Brain microvascular endothelial cell (primary cell): ENCODE measurements at regions not wholly inside any gene's neighbourhood (a gene's known extent, or its start where the extent isn't known, plus 50 kb on each side); places are given as distances from the start of the nearest gene placed in this dataset.

Experiments
- DNase-seq: peaks from one replicate; pipeline ENCODE4 v3.0.0-alpha.2; 2020
- H3K27ac ChIP-seq: fragments of 250-450 bp; sonication (Bioruptor Pico); 2 replicates; pipeline ENCODE4 v1.5.1; 2020; ENCODE audit warnings: mild to moderate bottlenecking, moderate library complexity
- H3K27me3 ChIP-seq: fragments of 250-450 bp; sonication (Bioruptor Pico); replicated peaks from 2 replicates; pipeline ENCODE4 v1.5.1; 2020; ENCODE audit warnings: mild to moderate bottlenecking
- H3K36me3 ChIP-seq: fragments of 250-450 bp; sonication (Bioruptor Pico); replicated peaks from 2 replicates; pipeline ENCODE4 v1.5.1; 2020; ENCODE audit warnings: mild to moderate bottlenecking
- H3K4me3 ChIP-seq: 2 replicates; pipeline ENCODE4 v1.5.1; 2011; ENCODE audit warnings: low read depth, mild to moderate bottlenecking, control low read depth, low read length, moderate library complexity
- CTCF ChIP-seq: IDR thresholded peaks from 2 replicates; pipeline ENCODE4 v1.5.1; 2011; ENCODE audit warnings: low read depth, mild to moderate bottlenecking, moderate library complexity, low read length, control low read depth, inconsistent platforms; ENCODE audit errors: missing control alignments
- in situ Hi-C: cut with HindIII; loops from 2 replicates; pipeline ENCODE4 v1.10.0; 2017; ENCODE audit warnings: low sequenced_read_pairs, low pct_ligation_motif_present

- no peak overlapping the region for H3K27ac ChIP-seq
- no peak for TF ChIP-seq CTCF
- H3K36me3 ChIP-seq: no peaks in the 10 kb centered on the region
- no peaks in the 10 kb centered on the region for H3K27me3 ChIP-seq
- no peak overlapping the region for H3K4me3 ChIP-seq
- DNase-seq: no peak
- in situ Hi-C loops: no loop called here
Observed at GRCh38 chr9:82600536-82601292, 462.2 kb downstream of the RASEF start.

- H3K36me3 ChIP-seq: no peaks in the 10 kb centered on the region
- H3K4me3 ChIP-seq: no peak overlapping the region
- in situ Hi-C loops: no loop called here
- DNase-seq: peak; percentile 33
- TF ChIP-seq CTCF: no peak
- no peaks in the 10 kb centered on the region for H3K27me3 ChIP-seq
- no peak overlapping the region for H3K27ac ChIP-seq
Observed at GRCh38 chr9:82601293-82601771, 461.6 kb downstream of the RASEF start.

GRCh38 chr9:82604947-82605656 lies 457.8 kb downstream of the RASEF start:
- peak; percentile 74 for DNase-seq
- no peak overlapping the region for H3K27ac ChIP-seq
- H3K27me3 ChIP-seq: no peaks in the 10 kb centered on the region
- H3K4me3 ChIP-seq: no peak overlapping the region
- H3K36me3 ChIP-seq: no peaks in the 10 kb centered on the region
- TF ChIP-seq CTCF: no peak
- in situ Hi-C loops: no loop called here

GRCh38 chr9:82605657-82606031 lies 457.3 kb downstream of the RASEF start:
- no peak for TF ChIP-seq CTCF

GRCh38 chr9:82606071-82606470 lies 456.9 kb downstream of the RASEF start:
- H3K27ac ChIP-seq: no peak overlapping the region
- no peaks in the 10 kb centered on the region for H3K27me3 ChIP-seq
- in situ Hi-C loops: no loop called here
- no peak overlapping the region for H3K4me3 ChIP-seq
- DNase-seq: no peak
- no peaks in the 10 kb centered on the region for H3K36me3 ChIP-seq
- TF ChIP-seq CTCF: no peak

More at GRCh38 chr9:82605657-82606031, 457.3 kb downstream of the RASEF start:
- H3K4me3 ChIP-seq: no peak overlapping the region
- no peak overlapping the region for H3K27ac ChIP-seq
- H3K27me3 ChIP-seq: no peaks in the 10 kb centered on the region
- no peak for DNase-seq
- in situ Hi-C loops: no loop called here
- no peaks in the 10 kb centered on the region for H3K36me3 ChIP-seq
